Fibroblast of villous mesenchyme (primary cell): ENCODE measurements at regions not wholly inside any gene's neighbourhood (a gene's known extent, or its start where the extent isn't known, plus 50 kb on each side); places are given as distances from the start of the nearest gene placed in this dataset.

ENCODE experiments used
- DNase-seq: peaks from one replicate; pipeline ENCODE4 v3.0.0-alpha.2; 2010; ENCODE audit warnings: low read depth
- H3K4me3 ChIP-seq: 2 replicates; pipeline ENCODE4 v1.5.1; 2011; ENCODE audit warnings: low read depth, mild to moderate bottlenecking, low read length
- TF ChIP-seq, protein P1 (sequence below): IDR thresholded peaks from 2 replicates; pipeline ENCODE4 v1.5.1; 2012; ENCODE audit warnings: low read depth, mild to moderate bottlenecking, low read length; ENCODE audit not compliant: insufficient read depth

DNA sequence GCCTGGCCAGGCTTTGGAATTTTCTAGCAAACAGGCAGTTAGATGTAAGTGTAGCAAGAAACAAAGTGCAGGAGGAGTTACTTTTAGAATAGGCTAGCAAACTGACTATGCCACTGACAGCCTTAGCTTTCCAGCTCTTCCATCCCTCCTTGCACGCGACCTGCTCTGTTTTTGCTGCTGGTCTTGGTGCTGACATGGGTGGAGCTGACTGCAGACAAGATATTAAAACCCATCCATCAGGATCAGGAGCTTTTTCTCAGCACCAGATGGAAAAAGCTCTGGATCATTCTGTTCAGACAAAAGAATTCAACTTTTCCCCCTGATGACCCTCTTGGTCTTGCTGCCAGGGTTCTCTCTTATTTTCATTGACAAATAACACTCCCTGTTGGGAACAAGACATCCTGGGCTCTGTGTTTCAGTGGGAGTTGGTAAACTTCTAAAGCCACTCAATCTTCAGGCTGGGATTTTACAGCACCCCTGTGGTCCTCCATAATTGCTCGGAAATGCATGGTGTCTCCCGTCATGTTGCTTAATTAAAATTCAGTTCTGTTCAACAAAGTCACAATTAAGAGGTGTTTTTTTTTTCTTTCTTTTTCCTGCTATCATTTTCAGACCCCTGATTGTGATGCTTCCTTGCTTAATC lies 240.0 kb upstream of the LARGE1 start:
- DNase-seq = no peak
- TF ChIP-seq, protein P1, sequence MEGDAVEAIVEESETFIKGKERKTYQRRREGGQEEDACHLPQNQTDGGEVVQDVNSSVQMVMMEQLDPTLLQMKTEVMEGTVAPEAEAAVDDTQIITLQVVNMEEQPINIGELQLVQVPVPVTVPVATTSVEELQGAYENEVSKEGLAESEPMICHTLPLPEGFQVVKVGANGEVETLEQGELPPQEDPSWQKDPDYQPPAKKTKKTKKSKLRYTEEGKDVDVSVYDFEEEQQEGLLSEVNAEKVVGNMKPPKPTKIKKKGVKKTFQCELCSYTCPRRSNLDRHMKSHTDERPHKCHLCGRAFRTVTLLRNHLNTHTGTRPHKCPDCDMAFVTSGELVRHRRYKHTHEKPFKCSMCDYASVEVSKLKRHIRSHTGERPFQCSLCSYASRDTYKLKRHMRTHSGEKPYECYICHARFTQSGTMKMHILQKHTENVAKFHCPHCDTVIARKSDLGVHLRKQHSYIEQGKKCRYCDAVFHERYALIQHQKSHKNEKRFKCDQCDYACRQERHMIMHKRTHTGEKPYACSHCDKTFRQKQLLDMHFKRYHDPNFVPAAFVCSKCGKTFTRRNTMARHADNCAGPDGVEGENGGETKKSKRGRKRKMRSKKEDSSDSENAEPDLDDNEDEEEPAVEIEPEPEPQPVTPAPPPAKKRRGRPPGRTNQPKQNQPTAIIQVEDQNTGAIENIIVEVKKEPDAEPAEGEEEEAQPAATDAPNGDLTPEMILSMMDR = no peak
- no peak overlapping the region for H3K4me3 ChIP-seq

DNA sequence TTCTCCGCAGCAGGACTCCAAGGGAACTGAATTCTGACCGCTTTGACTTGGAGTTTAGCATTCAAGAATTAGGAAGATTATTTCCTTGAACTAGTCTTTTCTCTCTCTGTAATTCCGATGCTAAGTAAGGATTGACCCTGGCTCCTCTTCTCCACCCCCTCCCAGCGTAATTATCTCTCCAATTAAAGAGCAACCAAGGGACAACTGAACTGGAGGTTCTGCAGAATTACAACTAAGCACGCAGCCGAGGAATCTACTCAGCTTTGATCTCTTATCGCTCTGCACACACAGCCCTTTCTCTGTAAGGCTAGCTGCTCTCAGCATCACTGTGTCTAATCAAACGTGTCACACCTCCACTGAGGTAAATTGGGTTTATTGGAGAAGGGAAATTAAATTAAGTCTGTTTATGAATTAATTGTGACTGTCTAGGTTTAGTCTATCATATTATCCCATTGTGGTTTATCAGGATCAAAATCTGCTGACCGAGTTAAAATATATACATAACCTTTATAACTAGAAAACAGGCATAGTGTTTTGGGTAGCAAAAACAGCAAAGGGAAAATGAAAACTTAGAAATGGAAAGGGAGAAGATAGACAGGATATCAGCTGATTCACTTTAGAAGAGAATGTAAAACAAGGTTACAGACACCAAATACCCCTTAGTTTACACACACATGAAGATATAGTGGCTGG lies 241.3 kb upstream of the LARGE1 start:
- H3K4me3 ChIP-seq = no peak overlapping the region
- TF ChIP-seq, protein P1 = no peak
- DNase-seq = no peak

DNA sequence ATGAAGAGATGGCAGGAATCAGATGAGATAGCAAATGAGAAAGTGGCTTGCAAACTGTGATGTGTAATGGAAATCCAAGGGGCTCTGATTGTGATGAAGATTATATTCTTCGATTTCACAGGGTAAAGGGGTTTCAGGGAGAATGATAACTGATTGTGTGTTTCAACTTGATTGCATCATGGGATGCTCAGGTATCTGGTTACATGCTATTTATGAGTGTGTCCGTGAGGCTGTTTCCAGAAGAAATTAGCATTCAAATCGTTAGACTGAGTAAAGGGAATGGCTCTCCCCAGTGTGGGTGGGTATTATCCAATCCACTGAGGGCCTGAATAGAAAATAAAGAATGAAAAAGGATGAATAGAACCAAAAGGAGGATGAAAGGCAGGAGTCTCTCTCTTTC lies 278.7 kb upstream of the LARGE1 start:
- DNase-seq = no peak
- TF ChIP-seq, protein P1 = no peak
- H3K4me3 ChIP-seq = no peak overlapping the region

DNA sequence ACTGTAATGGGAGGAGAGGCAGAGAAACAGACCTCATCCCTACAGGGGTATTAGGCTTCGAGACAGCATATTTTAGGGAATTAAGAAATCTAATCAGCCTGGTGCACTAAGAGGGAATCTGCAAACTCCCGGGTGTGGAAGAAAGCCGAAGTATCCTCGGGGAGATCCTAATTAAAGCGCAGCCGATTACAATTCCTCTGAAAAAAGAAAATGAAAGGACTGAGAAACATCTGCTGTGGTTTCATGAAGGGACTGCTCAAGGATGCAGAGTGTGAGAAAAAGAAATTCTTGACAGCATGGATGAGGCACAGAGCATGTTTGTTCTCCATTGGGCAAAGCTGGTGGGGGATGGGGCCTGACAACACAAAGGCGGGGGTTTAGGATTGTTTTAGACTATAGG lies 290.0 kb upstream of the LARGE1 start:
- TF ChIP-seq, protein P1 = no peak
- no peak overlapping the region for H3K4me3 ChIP-seq
- DNase-seq = no peak

DNA sequence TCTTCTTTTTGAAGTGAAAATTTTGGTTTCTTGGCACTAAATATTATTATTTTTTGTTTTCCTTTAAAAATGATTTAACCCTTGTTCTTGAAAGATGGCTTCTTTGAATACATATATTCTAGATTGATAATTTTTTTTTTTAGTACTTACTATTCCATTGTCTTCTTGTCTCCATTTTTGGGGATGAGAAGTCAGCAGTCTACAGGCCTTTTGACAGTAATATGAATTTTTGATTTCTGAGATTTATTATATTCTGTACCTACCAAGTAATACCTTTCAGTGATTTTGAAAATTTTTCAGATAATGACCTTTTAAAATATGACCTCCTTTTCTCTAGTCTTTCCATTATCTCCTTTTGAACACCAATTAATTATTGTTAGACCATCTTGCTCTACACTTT lies 294.1 kb upstream of the LARGE1 start:
- no peak overlapping the region for H3K4me3 ChIP-seq
- TF ChIP-seq, protein P1 = no peak
- no peak for DNase-seq

DNA sequence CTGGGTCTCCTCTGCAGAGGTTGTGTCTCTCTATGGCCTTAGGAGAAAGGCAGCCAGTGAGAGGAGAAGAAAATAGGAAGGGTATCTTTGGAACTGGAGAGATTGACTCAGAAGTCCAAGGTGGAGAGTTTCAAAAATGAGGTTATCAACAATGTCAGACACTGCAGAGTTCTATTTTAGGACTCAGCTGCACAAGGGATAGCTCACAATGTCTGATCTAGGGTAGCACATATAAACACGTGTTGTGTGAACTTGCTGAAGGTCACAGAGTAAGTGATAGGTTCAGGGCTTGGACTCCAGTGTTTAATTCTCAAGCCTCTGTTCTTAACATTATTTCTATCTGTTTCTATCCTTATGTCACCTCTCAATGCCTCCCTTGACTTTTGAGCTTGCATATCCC lies 305.0 kb upstream of the LARGE1 start:
- H3K4me3 ChIP-seq = no peak overlapping the region
- no peak for DNase-seq
- TF ChIP-seq, protein P1 = no peak
